HG02759 (cell line): ENCODE measurements at regions not wholly inside any gene's neighbourhood (a gene's known extent, or its start where the extent isn't known, plus 50 kb on each side); places are given as distances from the start of the nearest gene placed in this dataset.

ENCODE experiments used
- ATAC-seq: cut with Tn5 transposase; IDR thresholded peaks from one replicate; pipeline ENCODE4 v1.9.1; 2021; ENCODE audit warnings: mild to moderate bottlenecking, moderate library complexity; ENCODE audit not compliant: unreplicated experiment

GRCh38 chr21:41689289-41689583, 77.6 kb downstream of the RIPK4 start:
- no peak for ATAC-seq

GRCh38 chr21:41687633-41688032, 79.2 kb downstream of the RIPK4 start:
- ATAC-seq: no peak

GRCh38 chr21:41686664-41687063, 80.2 kb downstream of the RIPK4 start:
- no peak for ATAC-seq

- ATAC-seq: no peak
Observed at GRCh38 chr21:41685511-41686149, 81.2 kb downstream of the RIPK4 start.

DNA sequence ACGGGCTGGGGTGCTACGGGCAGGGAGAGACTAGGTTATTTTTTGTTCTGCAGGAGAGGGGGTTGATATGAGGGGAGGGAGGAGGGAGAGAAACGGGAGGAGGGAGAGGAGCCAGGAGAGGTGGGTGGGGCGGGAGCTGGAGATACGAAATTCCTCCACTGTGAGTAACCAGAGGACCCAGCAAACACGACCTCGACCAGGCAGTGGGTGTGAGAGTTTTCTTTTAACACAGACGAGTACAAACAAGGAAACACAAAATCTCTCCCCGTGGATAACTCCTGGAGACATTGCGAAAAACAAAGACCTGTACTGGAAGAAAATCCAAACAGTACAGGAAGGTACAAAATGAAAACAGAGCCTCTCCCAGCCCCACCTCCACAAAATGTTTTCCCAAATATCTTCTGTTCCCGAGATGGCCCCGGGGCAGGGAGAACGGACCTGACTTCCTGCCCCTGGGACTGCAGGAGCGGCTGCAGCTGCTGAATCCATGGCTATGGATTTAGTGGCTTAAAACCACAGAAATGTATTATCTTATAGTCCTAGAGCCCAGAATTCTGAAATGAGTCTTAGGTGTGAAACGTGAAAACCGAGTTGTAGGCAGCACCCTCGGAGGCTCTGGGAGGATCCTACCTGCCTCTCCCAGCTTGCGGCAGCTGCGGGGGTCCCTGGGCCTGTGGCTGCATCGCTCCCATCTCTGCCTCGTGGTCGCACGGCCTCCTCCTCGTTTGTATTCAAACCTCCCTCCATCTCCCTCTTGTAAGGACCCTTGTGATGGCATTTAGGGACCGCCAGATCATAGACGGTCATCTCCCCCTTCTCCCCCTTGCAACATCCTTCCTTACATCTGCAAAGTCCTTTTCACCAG, 82.2 kb downstream of the RIPK4 start:
- ATAC-seq: no peak

DNA sequence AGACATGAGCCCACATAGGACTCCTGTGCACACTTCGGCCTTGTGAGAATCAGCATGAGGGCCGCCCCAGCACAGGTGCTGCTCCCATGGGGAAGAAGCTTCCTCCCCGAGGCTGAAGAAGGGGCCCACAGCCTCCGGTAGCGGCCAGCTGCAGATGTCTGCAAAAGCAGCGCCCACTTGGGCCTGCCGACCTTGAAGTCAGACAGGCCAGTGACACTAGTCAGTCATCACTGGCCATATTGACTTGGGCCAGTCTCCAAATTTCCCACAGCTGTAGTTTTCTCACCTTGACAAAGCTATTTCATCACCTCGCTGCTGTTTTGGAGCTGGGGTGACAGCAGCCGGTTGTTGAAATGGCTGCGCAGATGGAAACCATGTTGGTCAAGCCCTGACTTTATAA, 83.0 kb downstream of the RIPK4 start:
- ATAC-seq: no peak

- no peak for ATAC-seq
Observed at GRCh38 chr21:41682719-41683179, 84.1 kb downstream of the RIPK4 start.

DNA sequence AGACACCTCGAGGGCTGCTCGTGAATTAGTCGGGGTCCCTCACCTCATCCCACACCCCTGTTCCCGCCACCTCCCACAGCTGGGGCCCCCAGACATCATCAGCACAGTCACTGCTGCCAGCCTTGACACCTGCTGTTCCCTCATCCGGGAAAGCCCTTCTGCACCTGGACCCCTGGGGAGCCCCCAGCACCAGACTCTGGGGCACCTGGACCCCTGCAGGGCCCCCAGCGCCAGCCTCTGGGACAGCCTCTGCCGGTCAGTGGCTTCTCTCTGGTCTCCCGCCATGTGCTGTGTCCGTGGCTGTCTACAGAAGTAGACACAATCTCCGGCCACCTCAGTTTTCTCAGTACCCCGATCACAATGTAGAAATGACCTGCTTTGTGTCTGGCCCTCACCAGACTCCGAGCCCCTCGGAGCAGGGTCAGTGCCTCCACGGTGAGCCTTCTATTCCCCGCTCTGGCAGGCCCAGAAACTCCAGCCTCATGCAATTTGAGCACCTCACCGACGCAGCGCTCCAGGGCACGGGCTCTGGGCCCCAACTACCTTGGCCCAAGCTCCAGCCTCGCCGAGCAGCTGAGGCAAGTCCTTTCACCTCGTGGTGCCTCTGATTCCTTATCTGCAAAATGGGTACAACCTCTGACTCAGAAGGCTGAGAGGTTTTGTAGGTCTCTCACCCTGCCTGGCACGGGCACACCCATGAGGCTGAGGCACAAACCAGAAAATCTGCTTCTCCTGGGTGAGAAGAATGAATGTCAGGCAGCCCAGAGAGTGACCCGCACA, 84.7 kb downstream of the RIPK4 start:
- ATAC-seq: no peak

- no peak for ATAC-seq
Observed at GRCh38 chr21:41681348-41681801, 85.5 kb downstream of the RIPK4 start.

- no peak for ATAC-seq
Observed at GRCh38 chr21:41680444-41681347, 86.2 kb downstream of the RIPK4 start.

GRCh38 chr21:41678924-41679318, 87.9 kb downstream of the RIPK4 start:
- ATAC-seq: no peak

DNA sequence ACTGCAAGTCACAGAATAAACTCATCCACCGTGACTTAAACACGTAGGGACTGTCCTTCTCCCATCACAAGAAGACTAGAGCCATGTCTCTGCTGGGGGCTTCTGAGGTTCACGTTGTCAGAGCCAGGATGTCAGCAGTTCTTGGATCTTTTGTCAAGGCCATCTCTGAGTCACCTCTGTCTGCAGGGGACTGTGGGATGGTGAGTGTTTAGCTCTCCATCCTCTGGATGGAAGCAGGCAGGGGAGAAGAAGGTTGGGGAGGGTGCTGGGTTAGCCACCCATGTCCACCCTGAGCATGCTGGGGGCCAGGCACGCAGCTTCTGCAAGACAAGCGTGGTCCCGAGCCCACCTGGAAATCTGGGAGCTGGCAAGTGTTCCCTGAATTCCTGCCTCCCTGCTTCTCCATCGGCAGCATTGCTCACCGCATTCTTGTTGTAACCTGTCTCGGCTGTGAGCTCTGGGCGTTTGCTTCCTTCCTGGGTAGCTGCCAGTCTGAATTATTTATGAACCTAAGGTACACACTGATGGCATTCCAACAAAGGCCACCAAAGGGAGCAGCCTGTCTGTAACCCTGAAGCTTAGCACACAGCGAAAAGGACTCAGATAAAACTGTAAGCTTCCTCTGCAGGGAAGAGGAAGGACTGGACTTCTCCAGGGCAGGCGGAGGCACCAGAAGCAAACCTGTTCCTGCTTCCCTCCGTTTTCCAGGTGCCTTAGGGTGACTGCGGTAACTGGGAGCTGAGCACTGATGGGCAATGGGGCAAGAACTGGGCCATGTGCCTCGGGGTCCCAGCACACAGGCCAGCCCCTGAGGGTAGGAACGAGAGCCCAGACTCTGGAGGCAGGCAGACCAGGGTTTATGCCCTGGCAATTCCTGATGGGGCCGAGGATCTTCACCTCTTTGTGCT, 88.6 kb downstream of the RIPK4 start:
- ATAC-seq: no peak

GRCh38 chr21:41677671-41678015, 89.2 kb downstream of the RIPK4 start:
- no peak for ATAC-seq

DNA sequence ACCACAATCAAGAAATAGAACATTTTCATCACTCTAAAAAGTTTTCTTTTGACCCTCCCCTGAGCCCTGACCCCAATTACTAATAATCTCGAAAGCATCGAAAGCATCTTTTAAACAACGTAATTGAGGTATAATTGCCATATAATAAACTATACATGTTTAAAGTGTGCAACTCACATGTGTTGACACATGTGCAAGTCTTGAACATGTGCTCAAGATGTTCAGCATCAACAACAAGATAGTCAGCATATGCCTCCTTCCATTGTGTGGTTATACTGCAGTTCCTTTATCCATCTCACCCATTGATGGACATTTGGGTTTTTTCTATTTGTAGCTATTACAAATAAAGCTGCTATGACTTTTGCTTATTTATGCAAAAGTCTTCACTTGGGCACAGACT, 90.7 kb downstream of the RIPK4 start:
- ATAC-seq: no peak

- ATAC-seq: no peak
Observed at GRCh38 chr21:41675574-41675973, 91.3 kb downstream of the RIPK4 start.

DNA sequence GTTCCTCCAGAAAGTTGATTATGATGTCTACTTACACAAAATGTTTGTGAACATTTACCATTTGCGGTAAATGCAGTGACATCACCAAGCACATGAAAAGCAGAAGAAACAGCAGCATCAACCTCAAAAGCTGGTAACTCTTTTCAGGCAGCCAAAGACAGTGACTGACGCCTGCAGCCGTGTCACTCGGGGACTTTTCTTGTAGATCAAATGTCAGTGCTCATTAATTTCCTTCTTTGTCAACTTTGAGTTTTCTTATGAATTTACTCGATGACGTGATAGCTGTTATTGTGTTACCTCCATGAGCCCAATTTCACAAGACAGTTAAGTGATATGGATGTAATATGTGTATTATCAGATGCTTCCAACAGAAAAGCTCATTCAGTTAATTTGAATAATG, 92.5 kb downstream of the RIPK4 start:
- ATAC-seq: no peak

DNA sequence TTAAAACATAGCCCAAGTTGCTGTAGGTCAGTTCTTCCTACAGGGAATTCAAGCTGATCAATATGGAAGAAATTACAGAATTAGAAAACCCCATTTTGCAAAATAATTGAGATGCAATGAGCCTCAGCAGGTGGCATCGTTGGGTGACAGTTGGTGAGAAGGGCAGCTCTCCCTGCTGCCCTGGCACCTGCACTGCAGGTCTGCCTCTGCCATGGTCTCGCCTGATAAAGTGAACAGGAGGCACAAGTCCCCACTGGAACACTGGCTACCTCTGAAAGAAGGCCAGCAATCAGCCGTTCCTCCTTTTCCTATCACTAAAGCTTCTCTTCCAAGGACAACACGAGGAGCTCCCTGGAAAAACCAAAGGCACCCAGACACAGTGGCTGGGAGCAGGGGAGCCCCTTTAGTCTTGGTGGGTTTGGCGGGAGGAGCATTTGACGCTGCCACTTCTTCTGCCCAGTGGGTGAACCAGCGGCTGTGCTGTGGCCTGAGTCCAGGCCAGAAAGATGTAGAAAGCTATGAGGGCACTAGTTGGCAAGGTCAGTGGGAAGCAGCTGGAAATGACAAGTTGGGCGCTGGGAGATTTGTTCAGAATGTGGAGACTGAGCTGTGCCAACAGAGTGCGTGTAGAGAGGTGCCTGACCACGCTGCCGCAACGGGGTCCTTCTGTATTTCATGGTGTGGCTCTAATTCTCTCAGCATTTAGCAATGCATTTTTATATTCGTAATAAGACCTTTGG, 93.1 kb downstream of the RIPK4 start:
- no peak for ATAC-seq

DNA sequence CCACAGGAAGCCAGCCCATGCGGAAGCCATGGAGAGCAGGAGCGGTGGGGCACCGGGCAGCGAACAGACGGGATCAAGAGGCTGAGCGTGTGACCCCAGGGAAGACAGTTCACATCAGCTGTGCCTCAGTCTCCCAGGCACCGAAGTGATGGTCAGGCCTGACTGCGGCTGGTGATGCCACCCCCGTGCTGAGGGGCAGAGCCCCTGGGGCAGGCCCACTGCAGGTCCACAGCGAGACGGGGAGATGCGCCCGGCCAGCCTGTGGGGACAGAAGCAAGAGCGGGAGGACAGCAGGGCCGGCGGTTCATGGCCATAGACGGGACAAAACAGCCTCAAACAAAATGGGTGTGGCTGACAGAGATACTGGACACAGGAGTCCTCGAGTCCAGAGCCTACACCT, 93.8 kb downstream of the RIPK4 start:
- ATAC-seq: no peak

DNA sequence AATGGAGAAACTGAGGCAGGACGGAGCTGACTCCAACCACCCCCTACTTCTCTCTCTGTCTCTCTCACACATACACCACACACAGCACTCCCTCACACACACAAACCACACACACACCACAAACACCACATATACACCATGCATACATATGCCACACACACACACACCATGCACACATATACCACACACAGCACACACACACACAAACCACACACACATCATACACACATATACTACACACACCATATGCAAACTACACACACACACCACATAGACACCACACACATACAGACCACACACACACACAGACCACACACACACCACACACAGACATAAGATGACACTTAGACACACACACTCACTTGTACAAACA, 94.3 kb downstream of the RIPK4 start:
- no peak for ATAC-seq
